T follicular helper cell (primary cell): ENCODE measurements at regions not wholly inside any gene's neighbourhood (a gene's known extent, or its start where the extent isn't known, plus 50 kb on each side); places are given as distances from the start of the nearest gene placed in this dataset.

Experiments used
- DNase-seq: peaks from one replicate; pipeline ENCODE4 v3.0.0-alpha.2; 2020; ENCODE audit warnings: low read depth

GRCh38 chr6:139577124-139577762 lies 202.8 kb upstream of the CITED2 start:
- no peak for DNase-seq

GRCh38 chr6:139572001-139572400 lies 197.6 kb upstream of the CITED2 start:
- DNase-seq: no peak

- DNase-seq: no peak
Observed at GRCh38 chr6:139570166-139570565, 195.7 kb upstream of the CITED2 start.

GRCh38 chr6:139569566-139569965 lies 195.1 kb upstream of the CITED2 start:
- no peak for DNase-seq

DNA sequence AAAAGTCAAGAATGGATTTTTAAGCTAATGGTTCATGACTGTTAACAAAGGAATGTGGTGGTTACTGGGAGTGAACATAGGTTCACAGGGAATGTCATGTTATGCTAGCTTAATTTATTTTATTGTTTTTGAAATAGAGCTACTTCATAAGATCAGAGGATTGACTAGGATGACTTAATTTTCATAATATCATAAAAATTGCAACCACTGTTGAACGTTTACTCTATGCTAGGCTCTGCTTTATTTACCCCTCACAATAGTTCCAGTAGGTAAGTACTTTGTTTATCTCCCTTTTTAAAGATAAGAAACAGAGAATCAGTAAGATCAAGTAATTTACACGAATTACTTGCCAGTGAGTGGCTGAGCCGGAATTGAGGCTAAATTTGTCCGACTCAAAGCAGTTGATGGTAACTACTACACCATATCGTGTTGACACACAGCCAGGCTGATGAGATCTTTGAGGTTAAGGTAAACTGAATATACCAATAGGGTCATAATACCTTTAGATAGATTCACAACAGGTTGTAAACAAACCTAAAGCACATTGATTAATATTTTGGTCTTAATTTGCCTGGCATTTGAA lies 194.6 kb upstream of the CITED2 start:
- DNase-seq: no peak

DNA sequence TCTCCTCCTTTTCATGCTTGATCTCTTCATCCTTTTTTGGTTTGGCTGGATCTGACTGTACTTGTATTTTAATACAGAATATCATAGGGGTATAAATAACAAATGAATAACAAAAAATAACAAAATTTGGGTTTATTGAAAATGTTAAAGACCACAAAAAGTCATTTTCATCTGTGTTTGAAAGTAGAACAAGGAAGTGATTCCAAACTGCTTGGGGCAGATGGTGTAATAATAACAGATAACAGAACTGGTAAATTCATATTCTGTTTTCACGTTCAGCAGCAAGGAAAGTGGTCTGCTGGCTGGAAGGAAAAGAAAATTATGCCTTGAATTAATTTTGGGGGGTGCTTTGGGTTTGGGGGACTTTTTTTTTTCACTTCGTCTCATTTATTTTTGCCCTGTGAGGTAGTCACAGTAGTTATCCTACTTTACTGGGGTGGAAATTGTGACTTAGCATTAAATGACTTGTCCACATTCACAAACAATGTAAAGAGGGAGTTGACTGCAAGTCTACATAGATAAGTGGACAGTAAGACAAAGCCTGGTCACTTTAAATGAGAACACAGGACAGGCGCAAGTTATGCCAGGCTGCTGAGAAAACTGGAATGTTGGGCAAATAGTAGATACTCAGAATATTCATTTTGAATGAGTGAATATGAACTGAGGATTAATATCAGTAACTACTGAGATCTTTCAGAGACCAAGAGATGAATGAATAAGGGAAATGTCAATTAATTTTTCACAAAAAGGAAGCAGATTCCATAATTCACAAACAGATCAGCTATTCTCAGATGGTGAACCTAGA lies 193.9 kb upstream of the CITED2 start:
- no peak for DNase-seq

- DNase-seq: no peak
Observed at GRCh38 chr6:139567095-139567494, 192.6 kb upstream of the CITED2 start.

- no peak for DNase-seq
Observed at GRCh38 chr6:139565591-139565990, 191.1 kb upstream of the CITED2 start.

- DNase-seq: no peak
Observed at GRCh38 chr6:139557547-139557946, 183.1 kb upstream of the CITED2 start.

GRCh38 chr6:139556532-139556931 lies 182.1 kb upstream of the CITED2 start:
- no peak for DNase-seq

DNA sequence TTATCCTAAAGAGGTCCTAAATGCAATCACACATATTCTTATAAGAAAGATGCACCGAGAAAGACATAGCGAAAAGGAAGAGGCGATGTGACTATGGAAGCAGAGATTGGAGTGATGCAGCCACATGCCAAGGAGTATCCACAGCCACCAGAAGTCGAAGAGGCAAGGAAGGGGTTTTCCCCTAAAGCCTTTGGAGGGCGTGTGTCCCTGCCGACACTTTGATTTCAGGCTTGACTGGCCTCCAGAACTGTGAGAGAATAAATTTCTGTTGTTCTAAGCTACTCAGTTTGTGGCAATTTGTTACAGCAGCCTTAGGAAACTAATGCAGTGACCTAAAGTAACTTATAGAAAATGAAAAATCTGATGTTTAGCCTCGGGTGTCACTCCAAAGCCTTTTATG lies 179.5 kb upstream of the CITED2 start:
- DNase-seq: no peak

DNA sequence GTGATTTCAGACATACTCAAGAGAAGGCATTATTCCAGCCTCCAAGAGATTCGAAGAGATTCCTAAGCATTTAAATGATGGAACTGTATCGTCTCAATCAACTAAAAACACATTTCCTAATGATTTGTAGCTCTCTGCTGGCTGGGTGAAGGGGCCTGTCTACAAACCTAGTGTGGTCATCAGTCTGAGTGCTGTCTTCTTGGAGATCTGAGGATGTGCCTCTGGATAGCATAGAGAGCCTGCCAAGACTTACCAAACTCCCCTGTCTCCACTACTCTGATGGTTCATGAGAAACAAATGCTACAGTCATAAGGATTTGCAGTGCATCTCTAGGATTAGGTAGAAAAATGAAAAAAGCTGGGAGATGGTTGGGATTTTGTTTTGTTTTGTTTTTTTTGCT lies 176.9 kb upstream of the CITED2 start:
- no peak for DNase-seq

DNA sequence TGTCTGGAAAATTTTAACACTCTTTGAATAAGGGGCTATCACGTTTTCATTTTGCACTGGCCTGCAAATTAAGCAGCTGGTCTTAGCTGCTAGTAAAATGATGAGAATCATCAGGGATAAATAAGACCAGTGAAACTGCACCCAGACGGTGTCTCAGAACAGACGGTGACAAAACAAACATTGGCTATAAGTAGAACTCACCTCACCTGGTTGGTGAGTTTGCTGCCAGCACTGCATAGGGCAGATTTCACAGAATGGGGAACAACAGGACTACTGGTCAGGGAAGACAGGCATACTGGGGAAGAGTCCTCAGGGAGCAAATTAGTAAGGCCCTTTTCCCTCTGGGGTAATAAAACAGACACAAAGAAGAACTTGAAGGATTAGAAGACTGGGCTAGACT lies 175.9 kb upstream of the CITED2 start:
- no peak for DNase-seq

GRCh38 chr6:139549561-139550070 lies 175.2 kb upstream of the CITED2 start:
- no peak for DNase-seq

DNA sequence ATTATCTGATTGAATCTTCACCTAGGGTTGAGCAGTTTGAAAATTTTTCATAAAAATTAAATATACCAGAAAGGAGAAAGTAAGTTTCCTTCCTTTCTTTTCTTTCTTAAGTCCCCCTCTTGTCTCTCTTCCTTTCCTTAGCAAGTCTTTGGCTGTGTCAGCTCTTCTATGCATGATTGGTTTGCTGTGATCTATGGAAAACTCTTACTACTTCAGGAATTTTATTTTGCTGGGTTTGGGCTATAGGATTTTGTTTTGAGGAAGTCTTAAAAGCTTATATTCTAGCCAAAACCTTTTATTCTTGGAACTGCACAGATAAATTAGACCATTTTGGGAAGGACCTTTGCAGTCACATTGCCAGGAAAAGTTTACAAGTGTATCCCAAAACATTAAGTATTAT lies 173.4 kb upstream of the CITED2 start:
- DNase-seq: no peak

DNA sequence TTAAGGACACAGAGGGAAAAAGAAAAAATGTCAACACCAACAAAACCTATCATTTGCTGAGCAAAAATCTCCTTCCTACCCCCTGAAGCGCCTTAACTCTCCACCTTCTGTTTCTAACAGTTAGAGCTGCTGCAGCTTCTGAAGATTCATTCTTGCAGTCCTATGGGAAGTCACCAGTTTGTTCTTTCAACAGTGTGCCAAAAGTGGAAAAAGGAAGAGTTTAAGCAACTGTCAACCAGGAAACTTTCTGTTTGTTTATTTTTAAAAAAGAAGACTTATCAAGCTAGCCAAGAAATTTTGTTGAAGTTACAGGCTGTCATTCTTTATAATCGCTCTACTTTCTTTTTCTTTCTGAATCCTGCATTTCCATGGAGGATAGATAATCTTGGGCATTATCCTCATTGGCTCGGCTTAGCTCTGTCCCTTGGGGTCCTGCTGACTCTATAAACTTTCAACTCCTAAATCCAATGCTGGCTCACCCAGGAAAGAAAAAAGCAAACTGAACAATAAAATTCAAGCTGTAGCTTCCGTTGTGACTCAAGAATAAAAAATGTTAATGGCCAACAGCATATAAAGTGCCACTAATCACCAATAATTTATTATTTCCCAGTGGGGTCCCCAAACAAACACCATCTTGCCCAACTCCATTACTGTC lies 172.8 kb upstream of the CITED2 start:
- no peak for DNase-seq

DNA sequence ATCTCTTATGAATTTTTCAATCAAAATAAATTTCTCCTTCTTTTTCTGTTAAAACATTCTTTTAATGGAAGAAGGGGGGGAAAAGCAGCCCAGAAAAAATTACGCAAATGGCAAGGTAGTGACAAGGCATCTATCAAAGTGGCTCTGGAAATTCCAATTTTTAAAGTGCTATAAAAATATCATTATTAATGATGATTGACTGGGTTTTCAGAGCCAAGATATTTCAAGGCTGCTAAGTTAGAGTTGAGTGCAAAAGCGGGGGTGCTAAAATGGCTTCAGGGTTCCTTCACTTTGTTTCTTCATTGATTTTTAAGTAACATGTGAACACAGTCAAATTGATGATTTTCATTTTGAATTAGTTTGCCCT lies 171.6 kb upstream of the CITED2 start:
- no peak for DNase-seq

DNA sequence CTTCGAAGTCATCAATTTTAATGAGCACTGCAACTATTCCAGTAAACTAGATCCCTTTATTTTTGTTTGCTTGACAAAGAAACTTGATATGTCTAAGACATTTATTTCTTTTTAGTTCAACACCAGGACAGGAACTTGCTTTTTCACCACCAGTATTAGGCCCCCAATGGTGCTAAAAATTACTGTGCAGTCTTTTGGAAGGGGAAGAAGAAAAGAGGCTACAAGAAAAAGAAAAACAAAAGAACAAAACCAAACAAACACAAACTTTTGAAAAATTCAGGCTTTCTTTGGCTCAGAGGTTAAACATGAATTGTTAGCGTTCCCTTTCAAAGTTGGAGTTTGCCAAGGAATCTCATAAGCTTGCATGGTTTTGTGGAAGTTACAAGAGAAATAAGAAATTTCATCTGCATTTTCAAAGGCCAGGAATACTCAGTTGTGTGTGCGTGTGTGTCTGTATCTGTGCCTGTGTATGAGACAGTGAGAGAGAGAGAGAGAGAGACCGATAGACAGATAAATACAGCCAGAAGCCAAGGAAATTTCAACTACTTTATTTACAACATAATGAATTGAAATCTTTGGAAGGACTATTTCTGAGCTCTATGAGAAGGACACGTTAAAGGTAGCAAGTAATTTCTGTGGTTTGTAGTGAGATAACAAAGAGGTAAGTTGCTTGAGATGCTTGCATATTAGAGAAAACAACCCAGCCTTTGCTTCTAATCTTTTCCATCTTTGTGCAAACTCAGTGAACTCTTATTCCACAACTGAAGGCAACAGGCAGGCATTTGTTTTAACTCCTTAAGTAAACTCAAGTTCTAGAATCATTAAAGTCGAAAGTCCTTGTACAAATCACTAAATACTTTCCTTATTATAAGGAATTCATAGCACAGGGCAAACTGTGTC lies 171.0 kb upstream of the CITED2 start:
- no peak for DNase-seq

GRCh38 chr6:139544701-139545057 lies 170.2 kb upstream of the CITED2 start:
- DNase-seq: no peak

- DNase-seq: no peak
Observed at GRCh38 chr6:139542351-139542750, 167.9 kb upstream of the CITED2 start.

- no peak for DNase-seq
Observed at GRCh38 chr6:139540894-139541293, 166.4 kb upstream of the CITED2 start.

- peak; percentile 26 for DNase-seq
Observed at GRCh38 chr6:139540276-139540675, 165.8 kb upstream of the CITED2 start.
